Panc1 (cell line): ENCODE measurements at regions not wholly inside any gene's neighbourhood (a gene's known extent, or its start where the extent isn't known, plus 50 kb on each side); places are given as distances from the start of the nearest gene placed in this dataset.

Experiments
- ATAC-seq: fragments of 200-7000 bp; cut with Tn5 transposase; 2 replicates; pipeline ENCODE4 v1.9.1; 2020; ENCODE audit warnings: mild to moderate bottlenecking, moderate library complexity
- BruUV-seq: library from RNA; stranded (reverse); fragments of 400-500 nt; replicated peaks from 2 replicates; lab custom pipeline; 2021; lab: Mats Ljungman, UMichigan
- CTCF ChIA-PET: fragments of 300-600 bp; sonication (Branson Sonifier 250); formaldehyde crosslinking; loops from one replicate; lab custom pipeline; 2022; ENCODE audit warnings: antibody characterized with exemption; lab: Charles Lee
- POLR2A ChIA-PET: fragments of 300-600 bp; sonication (Branson Sonifier 250); formaldehyde crosslinking; loops from one replicate; lab custom pipeline; 2022; ENCODE audit warnings: antibody characterized with exemption; lab: Charles Lee
- DNase-seq: peaks from one replicate; pipeline ENCODE4 v3.0.0-alpha.2; 2010; ENCODE audit warnings: low read depth, low spot score
- H3K27ac ChIP-seq: 2 replicates; pipeline ENCODE4 v1.5.1; 2011; ENCODE audit warnings: mild to moderate bottlenecking, low read length, inconsistent platforms
- H3K27me3 ChIP-seq: fragments of 200-500 bp; sonication (Bioruptor generic); 2 replicates; pipeline ENCODE4 v1.6.0; 2014; ENCODE audit warnings: low read length, inconsistent platforms; ENCODE audit not compliant: control insufficient read depth, insufficient read depth
- H3K36me3 ChIP-seq: fragments of 200-500 bp; sonication (Bioruptor generic); 2 replicates; pipeline ENCODE4 v1.5.1; 2014; ENCODE audit warnings: inconsistent platforms, mild to moderate bottlenecking, low read length, moderate library complexity; ENCODE audit not compliant: control insufficient read depth, insufficient read depth
- H3K4me1 ChIP-seq: 2 replicates; pipeline ENCODE4 v1.5.1; 2011; ENCODE audit warnings: inconsistent platforms, mild to moderate bottlenecking, low read length, moderate library complexity; ENCODE audit not compliant: control insufficient read depth, insufficient read depth
- H3K4me3 ChIP-seq, 2 experiments: 2 replicates each; pipeline ENCODE4 v1.5.1; 2011 to 2012; ENCODE audit warnings: low read depth in 2 of 2, low read length in 2 of 2, mild to moderate bottlenecking in 2 of 2, inconsistent platforms in 1 of 2, moderate library complexity in 1 of 2
- H3K9me3 ChIP-seq: fragments of 200-500 bp; sonication (Bioruptor generic); 2 replicates; pipeline ENCODE4 v1.5.1; 2014; ENCODE audit warnings: low read depth, mild to moderate bottlenecking, inconsistent platforms, low read length, moderate library complexity; ENCODE audit not compliant: control insufficient read depth, insufficient read depth
- POLR2AphosphoS5 ChIP-seq: IDR thresholded peaks from 2 replicates; pipeline ENCODE4 v1.6.1; 2012; ENCODE audit warnings: mild to moderate bottlenecking, low read depth, low read length, moderate library complexity
- SIN3A ChIP-seq: IDR thresholded peaks from 2 replicates; pipeline ENCODE4 v1.6.1; 2012; ENCODE audit warnings: low read depth, mild to moderate bottlenecking, low read length, moderate library complexity, borderline replicate concordance; ENCODE audit not compliant: insufficient read depth
- TCF7L2 ChIP-seq: IDR thresholded peaks from 2 replicates; pipeline ENCODE4 v1.6.1; 2011; ENCODE audit warnings: mild to moderate bottlenecking, low read depth, low read length, inconsistent platforms
- in situ Hi-C: cut with HindIII; loops from 2 replicates; pipeline ENCODE4 v1.10.0; 2016; ENCODE audit warnings: low sequenced_read_pairs, low pct_unique_long_range_greater_than_20kb
- intact Hi-C: fragments of 100-400 bp; cut with micrococcal nuclease; formaldehyde crosslinking; loops from one replicate; pipeline ENCODE4 v1.10.0; 2022; ENCODE audit not compliant: unreplicated experiment
- TF ChIP-seq, protein P1 (sequence below): fragments of 450-650 bp; IDR thresholded peaks from 2 replicates; pipeline ENCODE4 v1.5.1; 2017; ENCODE audit warnings: mild to moderate bottlenecking
- TF ChIP-seq, protein P2 (sequence below), 2 experiments: IDR thresholded peaks; 2 replicates each; pipeline ENCODE4 v1.6.1; 2011 to 2012; ENCODE audit warnings: low read depth in 2 of 2, control low read depth in 1 of 2, low read length in 1 of 2, mild to moderate bottlenecking in 1 of 2, moderate library complexity in 1 of 2; ENCODE audit not compliant: insufficient read depth in 1 of 2

DNA sequence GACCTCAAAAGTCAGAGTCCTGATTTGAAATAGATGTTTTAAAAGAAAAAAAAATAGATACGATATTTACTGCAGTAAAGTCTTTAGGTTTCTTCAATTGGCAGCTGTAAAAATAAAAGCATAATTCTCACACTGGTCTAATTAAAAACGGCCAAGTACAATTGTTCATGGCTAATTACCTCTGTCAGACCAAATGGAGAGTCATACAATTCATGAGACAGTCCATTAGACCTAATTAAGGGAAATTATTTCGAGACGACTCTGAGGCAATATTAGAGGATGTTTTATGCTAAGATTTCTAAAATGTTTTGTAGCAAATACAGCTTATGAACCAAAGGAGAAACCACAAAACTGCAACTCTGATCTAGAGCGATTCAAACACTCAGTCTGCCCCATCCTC is 131.3 kb downstream of the PHLDA1 start:
- ChIA-PET POLR2A (interaction anchor here (0.5 to 0.7 kb wide), 2 partner anchors 21 to 126 kb away, joined by 3 to 4 read pairs; no protein-coding TSS in a partner anchor), CTCF (no interaction called here)
- in situ Hi-C loops, result no loop called here
- ATAC-seq (no peak), DNase-seq (no peak)
- no peak overlapping the region for H3K4me3 ChIP-seq
- H3K4me1 ChIP-seq, result peaks cover 19% of the 10 kb centered on the region; the same call in 1 of the 2 replicates
- TF ChIP-seq POLR2AphosphoS5, result no peak
- no peak for TF ChIP-seq SIN3A
- TF ChIP-seq, protein P1, sequence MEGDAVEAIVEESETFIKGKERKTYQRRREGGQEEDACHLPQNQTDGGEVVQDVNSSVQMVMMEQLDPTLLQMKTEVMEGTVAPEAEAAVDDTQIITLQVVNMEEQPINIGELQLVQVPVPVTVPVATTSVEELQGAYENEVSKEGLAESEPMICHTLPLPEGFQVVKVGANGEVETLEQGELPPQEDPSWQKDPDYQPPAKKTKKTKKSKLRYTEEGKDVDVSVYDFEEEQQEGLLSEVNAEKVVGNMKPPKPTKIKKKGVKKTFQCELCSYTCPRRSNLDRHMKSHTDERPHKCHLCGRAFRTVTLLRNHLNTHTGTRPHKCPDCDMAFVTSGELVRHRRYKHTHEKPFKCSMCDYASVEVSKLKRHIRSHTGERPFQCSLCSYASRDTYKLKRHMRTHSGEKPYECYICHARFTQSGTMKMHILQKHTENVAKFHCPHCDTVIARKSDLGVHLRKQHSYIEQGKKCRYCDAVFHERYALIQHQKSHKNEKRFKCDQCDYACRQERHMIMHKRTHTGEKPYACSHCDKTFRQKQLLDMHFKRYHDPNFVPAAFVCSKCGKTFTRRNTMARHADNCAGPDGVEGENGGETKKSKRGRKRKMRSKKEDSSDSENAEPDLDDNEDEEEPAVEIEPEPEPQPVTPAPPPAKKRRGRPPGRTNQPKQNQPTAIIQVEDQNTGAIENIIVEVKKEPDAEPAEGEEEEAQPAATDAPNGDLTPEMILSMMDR, result no peak
- TF ChIP-seq, protein P2, sequence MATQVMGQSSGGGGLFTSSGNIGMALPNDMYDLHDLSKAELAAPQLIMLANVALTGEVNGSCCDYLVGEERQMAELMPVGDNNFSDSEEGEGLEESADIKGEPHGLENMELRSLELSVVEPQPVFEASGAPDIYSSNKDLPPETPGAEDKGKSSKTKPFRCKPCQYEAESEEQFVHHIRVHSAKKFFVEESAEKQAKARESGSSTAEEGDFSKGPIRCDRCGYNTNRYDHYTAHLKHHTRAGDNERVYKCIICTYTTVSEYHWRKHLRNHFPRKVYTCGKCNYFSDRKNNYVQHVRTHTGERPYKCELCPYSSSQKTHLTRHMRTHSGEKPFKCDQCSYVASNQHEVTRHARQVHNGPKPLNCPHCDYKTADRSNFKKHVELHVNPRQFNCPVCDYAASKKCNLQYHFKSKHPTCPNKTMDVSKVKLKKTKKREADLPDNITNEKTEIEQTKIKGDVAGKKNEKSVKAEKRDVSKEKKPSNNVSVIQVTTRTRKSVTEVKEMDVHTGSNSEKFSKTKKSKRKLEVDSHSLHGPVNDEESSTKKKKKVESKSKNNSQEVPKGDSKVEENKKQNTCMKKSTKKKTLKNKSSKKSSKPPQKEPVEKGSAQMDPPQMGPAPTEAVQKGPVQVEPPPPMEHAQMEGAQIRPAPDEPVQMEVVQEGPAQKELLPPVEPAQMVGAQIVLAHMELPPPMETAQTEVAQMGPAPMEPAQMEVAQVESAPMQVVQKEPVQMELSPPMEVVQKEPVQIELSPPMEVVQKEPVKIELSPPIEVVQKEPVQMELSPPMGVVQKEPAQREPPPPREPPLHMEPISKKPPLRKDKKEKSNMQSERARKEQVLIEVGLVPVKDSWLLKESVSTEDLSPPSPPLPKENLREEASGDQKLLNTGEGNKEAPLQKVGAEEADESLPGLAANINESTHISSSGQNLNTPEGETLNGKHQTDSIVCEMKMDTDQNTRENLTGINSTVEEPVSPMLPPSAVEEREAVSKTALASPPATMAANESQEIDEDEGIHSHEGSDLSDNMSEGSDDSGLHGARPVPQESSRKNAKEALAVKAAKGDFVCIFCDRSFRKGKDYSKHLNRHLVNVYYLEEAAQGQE (IDR thresholded peaks at IDR 0.05; ENCODE audit: insufficient read depth in 1 of 2, low read depth in 2 of 2, low read length in 1 of 2), result no peak
- TF ChIP-seq TCF7L2, result no peak
- no TSS peak for BruUV-seq
- peaks cover 43% of the 10 kb centered on the region; the same call in 1 of the 2 replicates for H3K9me3 ChIP-seq
- H3K27ac ChIP-seq, result peak overlapping the region; percentile 83
- H3K36me3 ChIP-seq, result no peaks in the 10 kb centered on the region; the same call in 1 of the 2 replicates
- intact Hi-C loops, result no loop called here
- no peaks in the 10 kb centered on the region for H3K27me3 ChIP-seq

DNA sequence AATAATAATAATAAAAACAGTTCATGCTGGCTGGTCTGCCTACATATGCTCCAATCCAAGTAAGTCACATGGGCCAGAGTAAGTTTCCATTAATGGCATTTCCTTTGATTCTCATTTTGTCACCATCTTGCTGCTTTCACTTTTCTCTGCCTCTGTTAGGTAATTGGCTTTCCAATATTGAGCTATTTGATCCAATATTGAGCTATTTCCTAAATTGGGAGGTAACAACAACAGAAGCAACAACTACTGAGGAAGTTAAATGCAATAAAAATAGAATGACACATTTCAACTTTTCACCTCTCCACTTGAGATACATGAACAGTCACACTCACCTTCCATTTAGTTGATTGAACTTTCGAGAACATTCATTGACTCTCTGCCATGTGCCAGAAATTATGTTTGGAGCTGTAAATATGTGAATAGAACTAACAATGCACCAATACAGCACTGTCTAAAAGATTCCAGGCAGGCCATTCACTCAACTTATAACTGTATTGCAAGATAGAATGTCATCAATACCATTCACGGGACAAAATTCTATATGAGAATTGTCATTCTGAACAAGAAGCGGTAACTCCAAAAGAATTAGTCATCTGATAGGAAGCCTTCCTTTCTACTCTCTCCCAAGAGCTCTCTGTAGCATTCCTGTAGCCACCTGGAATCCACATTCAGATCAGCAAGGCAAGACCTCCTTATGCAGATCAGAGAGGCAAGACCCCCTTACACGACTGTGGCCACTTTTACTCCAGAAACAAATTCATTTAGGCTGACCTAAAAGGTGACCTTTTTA is 136.4 kb downstream of the PHLDA1 start:
- DNase-seq (no peak), ATAC-seq (no peak)
- BruUV-seq, result no TSS peak
- peaks cover 21% of the 10 kb centered on the region for H3K4me1 ChIP-seq
- intact Hi-C loops, result no loop called here
- no peaks in the 10 kb centered on the region for H3K36me3 ChIP-seq
- H3K9me3 ChIP-seq, result peaks cover 37% of the 10 kb centered on the region; the same call in 1 of the 2 replicates
- H3K4me3 ChIP-seq, result no peak overlapping the region
- CTCF ChIA-PET, result no interaction called here
- in situ Hi-C loops, result no loop called here
- TF ChIP-seq, protein P2 (IDR thresholded peaks at IDR 0.05; ENCODE audit: insufficient read depth in 1 of 2, low read depth in 2 of 2, low read length in 1 of 2), result no peak
- TF ChIP-seq POLR2AphosphoS5 (no peak), TCF7L2 (no peak), SIN3A (no peak)
- TF ChIP-seq, protein P1, result no peak
- H3K27ac ChIP-seq, result peak overlapping the region; percentile 79
- POLR2A ChIA-PET, result no interaction called here
- H3K27me3 ChIP-seq, result no peaks in the 10 kb centered on the region
